AG10803 (cell line): ENCODE measurements at regions not wholly inside any gene's neighbourhood (a gene's known extent, or its start where the extent isn't known, plus 50 kb on each side); places are given as distances from the start of the nearest gene placed in this dataset.

Experiments
- DNase-seq: peaks from one replicate; pipeline ENCODE4 v3.0.0; 2010; ENCODE audit warnings: low read depth
- H3K4me3 ChIP-seq: 2 replicates; pipeline ENCODE4 v1.5.1; 2011; ENCODE audit warnings: mild to moderate bottlenecking, low read length, control low read depth
- TF ChIP-seq, protein P1 (sequence below): conservative IDR thresholded peaks from 2 replicates; pipeline ENCODE4 v1.5.1; 2011; ENCODE audit warnings: mild to moderate bottlenecking, low read length, control low read depth, inconsistent platforms

DNA sequence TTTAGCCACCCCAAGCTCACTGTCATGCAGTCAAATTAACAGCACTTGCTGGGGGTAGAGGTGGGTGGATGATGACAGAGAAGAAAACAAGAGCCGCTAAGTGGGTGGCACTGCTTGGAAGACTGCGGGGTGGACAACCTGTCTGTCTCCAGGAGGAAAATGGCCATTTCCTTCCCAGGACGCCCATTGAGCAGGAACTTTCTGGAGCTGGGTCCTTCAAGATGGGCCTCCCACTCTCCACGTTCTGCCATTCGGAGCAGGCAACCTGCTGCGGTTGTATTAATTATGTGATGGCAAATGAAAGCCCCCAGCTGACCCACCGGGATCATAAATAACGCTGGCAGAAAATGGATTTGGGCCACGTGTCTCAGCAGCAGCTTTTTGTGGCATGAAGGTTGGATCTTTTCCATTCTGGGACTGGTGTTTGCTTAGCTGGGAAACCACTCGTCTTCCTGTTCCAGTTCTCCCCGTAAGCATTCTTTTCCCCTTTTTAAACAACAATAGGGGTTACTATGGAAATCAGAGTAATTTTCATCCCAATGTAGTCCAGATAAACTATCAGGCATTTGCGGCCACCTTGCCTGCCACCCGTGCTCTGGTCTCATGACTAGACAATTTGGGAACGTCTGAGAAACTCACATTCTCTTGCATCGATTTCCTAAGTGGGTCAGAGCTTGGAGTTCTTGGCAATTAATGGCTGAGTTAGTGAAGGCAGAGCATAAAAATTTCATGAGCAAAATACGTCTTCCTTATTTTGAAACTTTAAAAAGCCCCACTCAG, 215.5 kb downstream of the ANKRD60 start:
- no peak for DNase-seq
- TF ChIP-seq, protein P1, sequence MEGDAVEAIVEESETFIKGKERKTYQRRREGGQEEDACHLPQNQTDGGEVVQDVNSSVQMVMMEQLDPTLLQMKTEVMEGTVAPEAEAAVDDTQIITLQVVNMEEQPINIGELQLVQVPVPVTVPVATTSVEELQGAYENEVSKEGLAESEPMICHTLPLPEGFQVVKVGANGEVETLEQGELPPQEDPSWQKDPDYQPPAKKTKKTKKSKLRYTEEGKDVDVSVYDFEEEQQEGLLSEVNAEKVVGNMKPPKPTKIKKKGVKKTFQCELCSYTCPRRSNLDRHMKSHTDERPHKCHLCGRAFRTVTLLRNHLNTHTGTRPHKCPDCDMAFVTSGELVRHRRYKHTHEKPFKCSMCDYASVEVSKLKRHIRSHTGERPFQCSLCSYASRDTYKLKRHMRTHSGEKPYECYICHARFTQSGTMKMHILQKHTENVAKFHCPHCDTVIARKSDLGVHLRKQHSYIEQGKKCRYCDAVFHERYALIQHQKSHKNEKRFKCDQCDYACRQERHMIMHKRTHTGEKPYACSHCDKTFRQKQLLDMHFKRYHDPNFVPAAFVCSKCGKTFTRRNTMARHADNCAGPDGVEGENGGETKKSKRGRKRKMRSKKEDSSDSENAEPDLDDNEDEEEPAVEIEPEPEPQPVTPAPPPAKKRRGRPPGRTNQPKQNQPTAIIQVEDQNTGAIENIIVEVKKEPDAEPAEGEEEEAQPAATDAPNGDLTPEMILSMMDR, result no peak
- H3K4me3 ChIP-seq, result no peak overlapping the region

DNA sequence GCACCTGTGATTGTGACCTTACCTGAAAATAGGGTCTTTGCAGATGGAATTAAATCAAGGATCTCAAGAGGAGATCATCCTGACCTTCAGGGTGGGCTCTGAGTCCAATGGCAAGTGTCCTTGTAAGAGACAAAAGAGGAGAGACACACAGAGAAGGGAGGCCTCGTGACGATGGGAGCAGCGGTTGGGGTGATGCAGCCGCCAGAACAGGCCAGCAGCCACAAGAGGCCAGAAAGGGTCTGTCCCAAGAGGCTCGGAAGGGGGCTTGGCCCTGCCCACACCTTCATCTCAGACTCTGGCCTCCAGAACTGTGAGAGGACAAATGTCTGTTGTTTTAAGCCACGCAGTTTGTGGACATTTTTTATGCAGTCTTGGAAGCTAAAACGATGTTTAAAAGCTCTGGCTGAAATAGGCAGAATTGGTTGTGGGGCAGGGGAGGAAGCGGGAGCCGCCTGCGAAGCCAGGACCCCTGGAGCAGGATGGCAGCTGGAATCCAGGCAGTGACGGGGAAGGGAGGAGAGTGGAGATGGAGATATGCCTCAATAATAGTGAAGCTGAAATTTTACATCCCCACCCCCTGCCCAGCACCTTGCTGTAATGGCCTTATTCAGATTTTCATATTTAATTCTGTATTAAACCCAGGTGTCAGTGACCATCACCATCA, 216.4 kb downstream of the ANKRD60 start:
- TF ChIP-seq, protein P1, result no peak
- no peak for DNase-seq
- no peak overlapping the region for H3K4me3 ChIP-seq

DNA sequence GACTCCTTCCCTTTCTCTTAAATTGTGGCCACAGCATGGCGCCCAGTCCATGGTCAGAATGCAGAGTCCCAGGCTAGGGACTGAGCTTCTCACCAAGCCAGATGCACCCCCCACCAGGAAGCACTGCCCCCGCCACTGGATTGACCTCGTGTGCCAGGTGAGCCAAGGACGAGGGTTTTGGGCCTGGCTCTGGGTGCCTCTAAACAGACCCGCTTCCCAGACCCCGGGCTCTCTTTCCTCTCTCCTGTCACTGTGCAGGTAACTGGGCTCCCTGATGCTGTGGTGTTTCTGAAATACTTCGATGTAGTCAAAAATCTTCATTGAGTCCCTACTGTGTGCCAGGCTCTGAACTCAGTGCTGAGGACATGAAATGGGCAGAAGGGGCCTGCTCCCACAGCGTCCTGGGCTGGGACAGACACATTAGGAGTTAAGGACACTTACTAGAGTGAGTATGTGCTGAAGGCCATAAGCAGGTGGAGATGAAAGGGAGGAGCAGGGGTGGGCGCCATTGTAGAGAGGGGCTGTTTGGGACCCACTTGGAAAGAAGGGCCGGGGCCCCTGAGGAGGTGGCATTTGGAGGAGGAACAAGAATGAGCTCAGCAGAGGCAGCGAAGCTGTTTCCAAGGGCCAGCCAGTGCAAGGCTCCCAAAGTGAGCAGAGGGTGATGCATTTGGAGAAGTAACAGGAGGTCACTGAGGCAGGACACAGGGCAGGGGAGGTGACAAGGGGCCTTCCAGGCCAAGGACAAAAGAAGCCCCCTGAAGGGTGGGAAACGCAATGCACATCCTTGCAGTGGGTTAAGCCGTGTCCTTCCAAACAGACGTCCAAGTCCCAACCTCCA, 217.1 kb downstream of the ANKRD60 start:
- no peak for DNase-seq
- H3K4me3 ChIP-seq, result no peak overlapping the region
- TF ChIP-seq, protein P1, result no peak

DNA sequence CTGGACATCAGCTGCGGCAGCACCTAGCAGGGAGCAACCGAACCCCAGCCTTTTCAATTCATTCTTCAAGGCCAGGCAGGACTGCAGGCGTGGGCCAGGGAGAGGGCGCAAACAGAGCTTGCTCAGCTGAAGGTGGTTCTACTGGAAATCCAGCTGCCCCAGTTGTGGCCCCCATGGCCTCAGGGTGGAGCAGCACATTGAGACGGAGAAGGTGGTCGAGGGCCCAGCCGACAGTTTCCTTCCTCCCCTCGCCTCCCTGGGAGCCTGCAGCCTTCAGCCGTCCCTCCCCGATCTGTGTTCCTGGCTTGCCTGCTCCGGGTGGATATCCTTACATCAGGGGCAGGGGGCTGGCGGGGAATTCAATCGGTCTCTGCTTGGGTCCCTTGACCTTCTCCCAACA, 217.8 kb downstream of the ANKRD60 start:
- DNase-seq, result no peak
- TF ChIP-seq, protein P1, result no peak
- H3K4me3 ChIP-seq, result no peak overlapping the region

DNA sequence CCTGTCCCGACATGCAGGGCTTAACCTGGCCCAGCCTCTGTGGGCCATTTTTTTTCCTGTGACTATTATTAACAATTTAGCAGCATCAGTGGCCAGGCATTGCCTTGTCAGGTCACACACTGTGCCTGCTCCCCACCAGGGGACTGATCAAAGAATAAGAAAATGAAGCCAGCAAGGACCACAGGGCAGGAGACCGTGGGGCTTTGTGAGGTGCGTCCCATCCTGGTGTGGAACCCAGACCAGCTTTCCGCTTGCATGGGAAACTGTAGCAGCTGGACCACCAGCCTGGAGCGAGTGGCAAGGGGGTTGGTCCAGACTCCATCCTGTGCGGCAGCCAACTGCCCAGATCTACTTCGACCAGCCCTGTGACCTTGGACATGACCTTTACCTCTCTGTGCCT, 218.3 kb downstream of the ANKRD60 start:
- no peak overlapping the region for H3K4me3 ChIP-seq
- TF ChIP-seq, protein P1, result no peak
- DNase-seq, result no peak

DNA sequence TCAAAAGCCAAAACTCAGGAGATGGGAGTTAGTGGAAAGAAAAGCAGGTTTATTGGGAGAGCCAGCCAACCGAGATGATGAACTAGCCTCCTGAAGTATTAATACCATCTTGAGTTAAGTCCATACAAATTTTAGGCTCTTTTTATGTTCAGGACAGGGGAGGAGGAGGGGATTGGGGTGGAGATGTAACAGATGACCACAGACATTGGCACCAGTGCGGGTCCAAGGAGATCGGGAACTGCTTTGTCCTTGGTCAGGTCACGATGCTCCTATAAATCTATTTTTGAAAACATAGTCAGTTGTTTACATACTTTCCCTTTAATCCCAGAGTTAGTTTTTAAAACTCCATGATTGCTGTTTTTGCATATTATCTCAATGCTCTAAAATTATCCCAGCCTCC, 219.6 kb downstream of the ANKRD60 start:
- no peak for DNase-seq
- TF ChIP-seq, protein P1, result no peak

More for the DNA sequence above, 219.6 kb downstream of the ANKRD60 start:
- no peak overlapping the region for H3K4me3 ChIP-seq
